ENCODE measurements at regions not wholly inside any gene's neighbourhood (a gene's known extent, or its start where the extent isn't known, plus 50 kb on each side); places are given as distances from the start of the nearest gene placed in this dataset.

GRCh38 chr6:115613488-115613887 is 447.2 kb downstream of the FRK start:
- TF ChIP-seq CTCF (IDR thresholded peaks at IDR 0.05; ENCODE audit: extremely low read depth in 1 of 2, insufficient read depth in 1 of 2, low read depth in 1 of 2, low read length in 2 of 2) (no peak), JUN (IDR thresholded peaks at IDR 0.05; ENCODE audit: borderline replicate concordance, insufficient read depth, insufficient read length, low read depth) (no peak), MAX (IDR thresholded peaks at IDR 0.05; ENCODE audit: insufficient read depth, insufficient read length) (no peak), POLR2A (IDR thresholded peaks at IDR 0.05; ENCODE audit: low read depth, low read length) (no peak), POLR2AphosphoS5 (IDR thresholded peaks at IDR 0.05; ENCODE audit: insufficient read depth, low read depth, low read length) (no peak), GATA2 (IDR thresholded peaks at IDR 0.05; ENCODE audit: insufficient read depth, insufficient read length, low read depth, low read length) (no peak), MYC (IDR thresholded peaks at IDR 0.05; ENCODE audit: low read depth, low read length) (no peak), EZH2 (IDR thresholded peaks at IDR 0.05; ENCODE audit: borderline replicate concordance, low read depth, low read length, severe bottlenecking) (no peak)
